GM21423 (cell line): ENCODE measurements at regions not wholly inside any gene's neighbourhood (a gene's known extent, or its start where the extent isn't known, plus 50 kb on each side); places are given as distances from the start of the nearest gene placed in this dataset.

Experiments used
- ATAC-seq: cut with Tn5 transposase; IDR thresholded peaks from one replicate; pipeline ENCODE4 v1.9.1; 2021; ENCODE audit warnings: mild to moderate bottlenecking, moderate library complexity; ENCODE audit not compliant: unreplicated experiment

- no peak for ATAC-seq
Observed at GRCh38 chr22:49492741-49493251, 334.9 kb downstream of the BRD1 start.

GRCh38 chr22:49492308-49492707 lies 335.4 kb downstream of the BRD1 start:
- no peak for ATAC-seq

- no peak for ATAC-seq
Observed at GRCh38 chr22:49491726-49492125, 335.9 kb downstream of the BRD1 start.

- ATAC-seq: no peak
Observed at GRCh38 chr22:49491221-49491635, 336.4 kb downstream of the BRD1 start.

DNA sequence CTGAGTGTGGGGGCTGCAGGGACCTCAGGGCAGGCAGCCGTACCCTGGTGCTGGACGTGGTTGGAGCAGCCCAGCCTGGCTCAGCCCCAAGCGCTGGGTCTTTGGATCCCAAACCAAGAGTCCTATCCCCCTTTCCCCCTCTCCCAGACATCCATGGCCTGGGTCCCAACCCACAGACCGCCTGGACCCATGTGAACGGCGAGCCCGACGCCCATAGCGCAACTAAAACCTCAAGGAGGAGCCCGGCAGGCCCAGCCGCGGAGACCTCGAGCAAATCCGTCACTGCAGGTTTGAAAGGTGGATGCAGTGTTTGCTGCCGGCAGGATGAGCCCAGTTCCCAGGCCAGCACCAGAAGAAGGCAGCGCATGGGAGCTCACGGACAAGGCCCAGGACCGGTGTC lies 337.0 kb downstream of the BRD1 start:
- no peak for ATAC-seq

GRCh38 chr22:49489821-49490220 lies 337.9 kb downstream of the BRD1 start:
- ATAC-seq: no peak

- no peak for ATAC-seq
Observed at GRCh38 chr22:49488943-49489342, 338.7 kb downstream of the BRD1 start.

- no peak for ATAC-seq
Observed at GRCh38 chr22:49487950-49488349, 339.7 kb downstream of the BRD1 start.

DNA sequence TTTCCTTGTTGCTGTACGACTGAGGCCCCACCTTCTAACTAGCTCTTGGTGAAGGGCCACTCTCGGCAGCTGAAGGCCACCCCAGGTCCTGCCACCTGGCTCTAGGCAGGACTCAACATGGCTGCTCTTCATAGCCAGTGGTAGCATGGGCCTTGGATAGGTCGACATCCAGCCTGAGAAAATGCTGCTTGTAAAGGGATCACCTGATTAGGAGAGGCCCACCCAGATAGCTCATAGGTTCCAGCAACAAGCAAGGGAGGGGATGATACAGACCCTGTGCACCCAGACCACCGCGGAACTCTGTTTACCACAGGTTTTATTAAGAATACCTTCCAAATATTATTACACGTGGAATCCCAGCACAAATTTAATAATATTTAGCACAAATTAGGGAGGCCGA lies 341.4 kb downstream of the BRD1 start:
- no peak for ATAC-seq

- ATAC-seq: no peak
Observed at GRCh38 chr22:49483946-49484345, 343.7 kb downstream of the BRD1 start.

DNA sequence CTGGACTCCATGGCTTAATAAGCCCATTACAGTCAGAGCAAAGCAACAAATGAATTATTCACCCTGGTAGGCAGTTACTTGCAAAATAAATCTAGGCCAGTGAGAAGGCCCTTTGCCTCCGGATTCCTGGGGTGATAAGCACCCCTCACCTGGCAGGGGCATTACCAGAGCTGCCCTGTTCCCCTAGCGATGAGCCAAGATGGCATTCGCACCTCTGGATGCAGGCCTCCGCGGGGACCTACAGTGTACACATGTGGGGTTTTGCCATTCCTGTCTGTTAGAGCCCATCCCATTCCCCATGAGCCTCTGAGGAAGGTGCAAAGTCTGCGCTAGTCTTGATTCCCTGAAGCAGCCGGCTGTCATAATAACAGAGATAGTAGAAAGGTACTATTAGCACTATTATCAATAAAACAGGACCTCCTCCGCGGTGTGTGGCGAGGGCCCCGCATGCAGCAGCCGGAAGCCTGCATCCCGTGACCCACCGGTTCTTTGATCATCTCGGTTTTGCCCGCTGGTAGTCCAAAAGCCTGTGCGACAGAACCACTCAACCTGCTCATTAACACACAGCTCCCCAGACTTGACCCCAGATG lies 344.3 kb downstream of the BRD1 start:
- no peak for ATAC-seq

- no peak for ATAC-seq
Observed at GRCh38 chr22:49482811-49483210, 344.9 kb downstream of the BRD1 start.

DNA sequence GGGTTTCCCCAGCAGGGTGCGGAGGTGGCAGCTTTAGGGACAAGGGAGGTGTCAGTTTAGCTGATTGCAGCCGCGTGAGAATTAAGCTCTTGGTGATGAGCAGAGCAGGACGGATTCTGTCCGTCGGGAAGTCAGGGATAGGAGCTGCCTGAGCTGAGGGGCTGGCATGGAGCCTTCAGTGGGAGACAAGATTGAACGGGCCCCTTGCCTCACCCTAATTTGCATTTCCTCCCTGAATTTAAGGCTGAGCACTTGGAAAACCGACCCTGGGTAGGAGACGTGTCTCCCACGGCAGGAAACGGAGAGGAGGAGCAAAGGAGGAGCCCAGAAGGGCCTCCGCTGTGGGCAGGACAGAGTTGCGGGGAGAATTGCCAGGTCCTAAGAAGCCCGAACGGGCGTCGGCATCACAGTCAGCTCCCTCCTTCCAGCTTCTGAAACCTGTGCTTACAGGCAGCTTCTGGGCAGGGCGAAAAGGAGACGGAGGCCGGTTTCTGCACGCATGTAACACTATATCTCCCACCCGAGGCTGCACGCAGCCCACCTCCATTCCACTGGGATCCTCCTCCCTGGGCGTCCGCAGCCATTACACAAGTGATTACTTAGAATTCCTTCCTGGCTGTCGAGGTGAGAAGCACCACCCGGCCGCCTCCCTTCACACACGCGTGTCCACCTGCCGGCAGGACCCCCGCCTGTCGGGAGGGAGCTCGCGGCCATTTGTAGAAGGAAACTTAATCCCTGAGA lies 345.8 kb downstream of the BRD1 start:
- ATAC-seq: no peak

DNA sequence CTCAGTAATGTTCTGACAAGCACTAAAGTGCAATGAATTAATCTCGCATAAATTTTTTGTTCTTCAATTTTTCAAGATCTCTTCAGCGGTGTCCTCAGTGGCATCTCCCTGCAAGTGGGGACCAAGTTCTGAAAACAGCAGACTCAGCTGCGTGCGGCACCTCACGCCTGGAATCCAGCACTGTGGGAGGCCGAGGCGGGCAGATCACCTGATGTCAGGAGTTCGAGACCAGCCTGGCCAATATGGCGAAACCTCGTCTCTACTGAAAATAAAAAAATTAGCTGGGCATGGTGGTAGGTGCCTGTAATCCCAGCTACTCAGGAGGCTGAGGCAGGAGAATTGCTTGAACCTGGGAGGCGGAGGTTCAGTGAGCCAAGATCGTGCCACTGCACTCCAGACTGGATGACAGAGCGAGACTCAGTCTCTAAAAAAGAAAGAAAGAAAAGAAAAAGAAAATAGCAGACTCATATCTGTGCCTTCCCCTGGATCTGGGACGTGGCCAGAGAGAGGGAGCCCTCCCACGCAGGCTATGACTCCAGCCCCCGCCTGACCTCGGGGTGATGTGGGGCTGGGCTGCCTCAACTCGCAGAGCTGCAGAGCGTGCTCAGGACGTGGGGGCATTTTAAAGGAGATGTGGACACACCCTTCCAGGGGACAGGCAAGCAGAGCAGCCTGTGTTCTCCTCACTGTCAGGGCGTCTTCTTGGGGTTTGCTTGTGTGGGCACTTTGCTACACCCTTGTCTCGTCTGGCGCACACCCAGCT lies 346.6 kb downstream of the BRD1 start:
- no peak for ATAC-seq

DNA sequence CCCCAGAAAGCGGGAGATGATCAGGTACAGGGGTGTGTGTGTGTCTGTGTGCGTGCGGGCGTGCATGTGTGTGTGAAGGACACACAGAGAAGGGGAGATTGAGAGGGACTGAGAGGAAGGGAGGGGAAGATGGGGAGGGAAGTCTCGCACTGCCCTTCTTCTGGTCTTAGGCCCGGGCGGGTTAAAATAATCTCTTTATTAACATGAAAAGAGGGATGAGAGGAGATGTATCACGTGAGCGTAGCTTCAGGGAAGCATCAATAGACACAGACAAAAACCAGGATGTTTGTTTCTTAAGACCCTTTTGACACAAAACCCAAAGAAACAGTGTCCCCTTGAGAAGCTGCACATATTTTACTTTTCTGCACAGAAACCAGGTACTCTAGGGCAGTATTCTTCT lies 347.3 kb downstream of the BRD1 start:
- no peak for ATAC-seq

DNA sequence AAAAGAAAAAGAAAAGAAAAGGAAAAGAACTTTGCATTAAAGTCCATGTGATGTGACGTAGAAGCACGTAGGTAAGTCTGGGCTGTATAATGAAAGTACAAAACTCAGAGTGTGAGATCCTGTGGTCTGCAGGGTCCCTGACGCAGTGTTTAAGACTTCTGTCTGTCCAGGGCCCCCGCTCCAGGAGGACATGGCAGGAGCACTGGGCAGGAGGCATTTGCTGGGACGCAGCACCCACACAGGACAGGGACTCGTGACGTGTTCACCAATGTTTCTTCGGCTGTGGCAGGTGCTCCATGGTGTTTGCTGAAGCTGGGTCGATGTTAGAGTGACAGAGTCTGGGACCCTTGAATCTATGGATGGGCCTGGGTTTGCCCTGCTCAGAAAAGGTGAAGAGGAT lies 348.1 kb downstream of the BRD1 start:
- ATAC-seq: no peak

DNA sequence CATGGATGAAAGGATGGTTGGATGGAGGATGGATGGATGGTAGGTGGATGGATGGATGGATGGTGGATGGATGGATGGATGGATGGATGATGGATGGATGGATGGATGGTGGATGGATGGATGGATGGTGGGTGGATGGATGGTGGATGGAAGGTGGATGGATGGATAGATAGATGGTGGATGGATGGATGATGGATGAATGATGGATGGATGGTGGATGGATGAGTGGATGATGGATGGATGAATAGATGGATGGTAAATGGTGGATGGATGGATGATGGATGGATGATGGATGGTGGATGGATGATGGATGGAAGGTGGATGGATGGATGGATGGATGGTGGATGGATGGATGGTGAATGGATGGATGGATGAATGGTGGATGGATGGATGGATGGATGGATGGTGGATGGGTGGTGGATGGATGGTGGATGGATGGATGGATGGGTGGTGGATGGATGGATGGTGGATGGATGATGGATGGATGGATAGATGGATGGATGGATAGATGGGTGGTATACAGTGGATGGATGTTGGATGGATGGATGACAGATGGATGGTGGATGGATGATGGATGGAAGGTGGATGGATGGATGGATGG lies 350.8 kb downstream of the BRD1 start:
- ATAC-seq: no peak

- no peak for ATAC-seq
Observed at GRCh38 chr22:49476176-49476575, 351.5 kb downstream of the BRD1 start.

DNA sequence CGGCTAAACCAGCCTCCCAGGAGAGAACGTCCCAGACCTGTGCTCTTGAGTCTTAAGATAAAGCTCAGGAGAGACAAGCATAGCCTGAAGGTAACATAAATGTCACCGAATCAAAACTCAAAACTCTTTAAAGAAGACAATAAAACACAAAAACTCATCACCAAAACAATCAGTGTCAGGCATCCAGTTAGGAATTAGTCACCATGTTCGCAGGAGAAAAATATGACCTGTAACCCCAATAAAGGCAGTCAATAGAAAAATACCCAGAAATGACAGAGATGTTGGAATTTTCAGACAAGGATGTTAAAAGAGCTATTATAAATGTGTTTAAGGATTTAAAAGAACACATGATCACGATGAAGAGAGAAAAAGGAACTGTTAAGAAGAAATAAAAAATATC lies 352.4 kb downstream of the BRD1 start:
- ATAC-seq: no peak

DNA sequence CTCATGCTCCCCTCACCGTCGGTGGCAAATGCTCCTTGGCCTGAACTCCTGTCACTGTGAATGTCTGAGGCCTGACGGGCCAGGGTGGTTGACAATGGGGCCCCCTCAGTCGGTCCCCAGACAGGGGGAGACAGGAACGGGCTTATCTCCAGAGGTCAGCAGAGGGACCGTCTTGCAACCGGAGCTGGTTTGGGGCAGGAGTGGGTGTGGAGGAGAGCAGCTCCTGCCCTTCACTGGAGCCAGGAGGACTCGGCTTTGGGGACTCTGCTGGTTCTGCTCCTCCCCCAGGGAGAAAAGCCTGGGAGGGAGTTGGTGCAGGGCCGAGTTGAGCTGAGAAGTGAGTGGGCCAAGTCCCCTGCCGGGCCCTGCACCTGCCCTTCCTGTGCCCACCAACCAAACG lies 354.4 kb downstream of the BRD1 start:
- ATAC-seq: no peak

- ATAC-seq: no peak
Observed at GRCh38 chr22:49470741-49471503, 356.8 kb downstream of the BRD1 start.
